Stomach (tissue), 8 donors: ENCODE measurements at regions not wholly inside any gene's neighbourhood (a gene's known extent, or its start where the extent isn't known, plus 50 kb on each side); places are given as distances from the start of the nearest gene placed in this dataset.

Experiments
- DNase-seq, 2 donors: peaks; one replicate each; pipeline versions ENCODE4 v3.0.0 to v3.0.0-alpha.2; 2013 to 2019
- H3K27ac ChIP-seq, 5 donors: fragments of 200-600 bp in 4 of 5; sonication (generic) in 4 of 5; one replicate each; pipeline ENCODE4 v1.5.1; 2013 to 2019; ENCODE audit warnings: mild to moderate bottlenecking in 1 of 5, moderate library complexity in 1 of 5
- H3K27me3 ChIP-seq, 3 donors: fragments of 200-600 bp; sonication (generic); one replicate each; pipeline ENCODE4 v1.5.1; 2017 to 2019; ENCODE audit warnings: mixed run types in 1 of 3
- H3K36me3 ChIP-seq, 4 donors: fragments of 200-600 bp; sonication (generic); 1 replicate in 3 of 4; 2 replicates in 1 of 4; pipeline ENCODE4 v1.5.1; 2016 to 2019
- H3K4me1 ChIP-seq, 4 donors: fragments of 200-600 bp; sonication (generic); one replicate each; pipeline ENCODE4 v1.5.1; 2016 to 2019
- H3K4me3 ChIP-seq, 4 donors: fragments of 200-600 bp; sonication (generic) in 3 of 4; one replicate each; pipeline ENCODE4 v1.5.1; 2016 to 2019; ENCODE audit warnings: mild to moderate bottlenecking in 1 of 4
- H3K9me3 ChIP-seq, 4 donors: fragments of 200-600 bp; sonication (generic); one replicate each; pipeline ENCODE4 v1.5.1; 2016 to 2019
- CTCF ChIP-seq, 7 experiments: fragments of 450-650 bp in 4 of 7; fragments of 200-600 bp in 3 of 7; sonication (generic) in 3 of 7; IDR thresholded peaks; one replicate each; pipeline ENCODE4 v1.5.1; 2016 to 2019; ENCODE audit warnings: antibody characterized with exemption in 7 of 7, control low read depth in 2 of 7, mild to moderate bottlenecking in 1 of 7
- EP300 ChIP-seq: sonication (generic); formaldehyde crosslinking; IDR thresholded peaks from one replicate; pipeline ENCODE4 v1.6.1; 2017; ENCODE audit warnings: antibody characterized with exemption
- POLR2A ChIP-seq, 4 donors: fragments of 450-650 bp; IDR thresholded peaks; one replicate each; pipeline ENCODE4 v1.6.1; 2016; ENCODE audit warnings: antibody characterized with exemption in 4 of 4, control low read depth in 2 of 4, mild to moderate bottlenecking in 1 of 4, moderate library complexity in 1 of 4
- POLR2AphosphoS5 ChIP-seq, 3 donors: sonication (generic); formaldehyde crosslinking; IDR thresholded peaks; one replicate each; pipeline ENCODE4 v1.6.1; 2016; ENCODE audit warnings: antibody characterized with exemption in 3 of 3
- WGBS, 5 donors: extraction: QIAGEN DNeasy Blood & Tissue Kit in 3 of 5; methylation state at CpG; one replicate each; pipeline versions ENCODE4 v1.1.5 to v1.1.7; 2013 to 2018; 5-methylcytosine and 5-hydroxymethylcytosine counted together
- intact Hi-C: fragments of 100-400 bp; cut with DNase I; formaldehyde crosslinking; loops from one replicate; pipeline ENCODE4 v1.15.1; 2023; ENCODE audit warnings: low total_unique reads
- donor health status: healthy with polysubstance abuse.
- donor health status: Bipolar disorder and iron deficiency.
- donor health status: healthy.

DNA sequence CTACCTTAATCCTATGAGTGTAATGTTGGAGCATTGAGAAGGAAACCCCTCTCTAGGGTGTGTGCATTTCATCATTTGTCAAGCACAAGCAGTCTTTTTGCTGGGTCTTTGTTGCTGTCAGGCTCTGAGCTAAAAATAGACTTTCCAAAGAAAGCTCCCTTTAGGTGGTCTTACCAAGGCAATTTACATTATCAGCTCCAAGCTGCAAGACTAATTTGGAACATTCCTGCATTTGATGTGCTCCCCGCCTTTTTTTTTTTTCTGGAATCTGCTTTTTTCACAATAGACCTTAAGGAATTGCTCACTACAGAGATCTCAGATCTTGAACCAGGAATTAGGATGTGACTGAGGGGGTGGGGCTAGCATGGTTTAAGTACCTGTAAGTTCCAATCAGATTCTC, 60.6 kb upstream of the STAC start:
- TF ChIP-seq POLR2AphosphoS5 (IDR thresholded peaks at IDR 0.05) (no peak), POLR2A (IDR thresholded peaks at IDR 0.05) (no peak), CTCF (IDR thresholded peaks at IDR 0.05) (no peak), EP300 (no peak)
- H3K27ac ChIP-seq: no peak overlapping the region
- 43 to 60% (median 45%) methylated on average over 1 of the region's 1 CpG for WGBS, 5 donors
- no peaks in the 10 kb centered on the region for H3K36me3 ChIP-seq
- H3K27me3 ChIP-seq: no peaks in the 10 kb centered on the region
- H3K4me3 ChIP-seq: no peak overlapping the region
- intact Hi-C loops: no loop called here
- H3K9me3 ChIP-seq: peaks cover 0 to 15% (median 8%) of the 10 kb centered on the region in 4 donors
- no peaks in the 10 kb centered on the region for H3K4me1 ChIP-seq
- DNase-seq: no peak
